HG03135 (cell line): ENCODE measurements at regions not wholly inside any gene's neighbourhood (a gene's known extent, or its start where the extent isn't known, plus 50 kb on each side); places are given as distances from the start of the nearest gene placed in this dataset.

Experiments used
- ATAC-seq: cut with Tn5 transposase; IDR thresholded peaks from one replicate; pipeline ENCODE4 v1.9.1; 2021; ENCODE audit warnings: mild to moderate bottlenecking, moderate library complexity; ENCODE audit not compliant: unreplicated experiment

DNA sequence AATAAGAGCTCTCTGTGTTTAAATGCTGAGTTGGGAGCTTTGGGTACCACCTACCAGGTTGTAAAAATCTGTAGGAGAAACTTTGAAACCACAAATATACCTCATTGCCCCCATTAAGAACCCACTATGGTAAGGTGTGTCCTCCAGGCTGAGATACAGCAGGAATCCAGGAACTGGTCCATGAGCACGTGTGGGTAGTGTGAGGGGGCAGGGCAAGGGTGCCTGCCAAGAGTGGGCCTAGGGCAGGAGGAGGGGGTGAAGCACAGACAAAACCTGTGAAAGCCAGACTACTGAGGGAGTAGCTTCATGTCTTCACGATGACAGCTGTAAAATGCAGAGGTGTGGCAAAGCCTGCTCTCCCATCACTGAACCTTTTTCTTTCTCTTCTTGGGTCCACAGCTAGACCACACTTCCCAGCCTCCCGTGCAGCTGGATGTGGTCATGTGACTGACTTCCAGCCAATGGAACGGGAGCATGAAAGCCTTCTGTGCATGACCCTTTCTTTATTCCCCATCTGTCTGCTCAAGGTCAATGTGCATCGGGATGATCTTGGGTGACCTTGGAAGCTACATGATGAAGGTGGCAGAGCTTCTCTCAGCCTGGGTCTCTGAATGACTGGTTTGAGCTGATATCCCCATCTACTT is 51.1 kb upstream of the POMGNT2 start:
- ATAC-seq: no peak

DNA sequence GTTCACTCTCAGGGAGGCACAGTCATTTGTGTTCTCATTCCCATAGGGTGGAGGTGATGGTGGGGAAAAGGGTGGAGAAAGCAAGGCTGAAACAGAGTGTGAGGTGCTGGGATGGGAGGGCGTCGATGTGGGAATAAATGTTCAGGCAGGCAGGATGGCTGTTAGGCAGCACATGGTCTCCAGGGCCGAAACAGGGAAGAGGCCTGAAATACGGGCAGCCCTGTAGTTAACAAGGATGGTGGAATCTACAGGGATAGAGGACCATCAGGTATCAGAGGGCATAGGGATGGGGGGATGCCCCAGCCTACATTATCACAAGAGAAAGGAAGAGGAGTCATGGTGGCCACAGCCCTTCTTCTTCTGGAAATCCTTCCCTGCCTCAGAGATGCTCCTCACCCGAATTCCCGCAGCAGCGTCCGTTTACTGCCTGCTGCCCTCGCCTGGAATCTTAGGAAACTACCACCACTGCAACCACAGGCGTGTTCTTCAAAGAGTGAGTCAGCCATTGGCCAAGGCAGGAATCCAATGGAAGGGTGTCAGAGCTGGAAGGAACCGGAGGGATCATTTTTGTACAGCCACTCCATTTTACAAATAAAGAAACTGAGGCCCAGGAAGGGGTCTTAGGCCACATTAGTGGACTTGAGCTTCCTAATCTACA is 49.7 kb upstream of the POMGNT2 start:
- no peak for ATAC-seq
